NOMO-1 (cell line): ENCODE measurements at regions not wholly inside any gene's neighbourhood (a gene's known extent, or its start where the extent isn't known, plus 50 kb on each side); places are given as distances from the start of the nearest gene placed in this dataset.
A peak's percentile ranks its signal among the peaks of the same experiment; 100 is the strongest.

Experiments used
- DNase-seq, 2 experiments: peaks; one replicate each; lab custom pipeline; 2025; ENCODE audit not compliant: unreplicated experiment in 2 of 2; lab: John Stamatoyannopoulos, UW

DNA sequence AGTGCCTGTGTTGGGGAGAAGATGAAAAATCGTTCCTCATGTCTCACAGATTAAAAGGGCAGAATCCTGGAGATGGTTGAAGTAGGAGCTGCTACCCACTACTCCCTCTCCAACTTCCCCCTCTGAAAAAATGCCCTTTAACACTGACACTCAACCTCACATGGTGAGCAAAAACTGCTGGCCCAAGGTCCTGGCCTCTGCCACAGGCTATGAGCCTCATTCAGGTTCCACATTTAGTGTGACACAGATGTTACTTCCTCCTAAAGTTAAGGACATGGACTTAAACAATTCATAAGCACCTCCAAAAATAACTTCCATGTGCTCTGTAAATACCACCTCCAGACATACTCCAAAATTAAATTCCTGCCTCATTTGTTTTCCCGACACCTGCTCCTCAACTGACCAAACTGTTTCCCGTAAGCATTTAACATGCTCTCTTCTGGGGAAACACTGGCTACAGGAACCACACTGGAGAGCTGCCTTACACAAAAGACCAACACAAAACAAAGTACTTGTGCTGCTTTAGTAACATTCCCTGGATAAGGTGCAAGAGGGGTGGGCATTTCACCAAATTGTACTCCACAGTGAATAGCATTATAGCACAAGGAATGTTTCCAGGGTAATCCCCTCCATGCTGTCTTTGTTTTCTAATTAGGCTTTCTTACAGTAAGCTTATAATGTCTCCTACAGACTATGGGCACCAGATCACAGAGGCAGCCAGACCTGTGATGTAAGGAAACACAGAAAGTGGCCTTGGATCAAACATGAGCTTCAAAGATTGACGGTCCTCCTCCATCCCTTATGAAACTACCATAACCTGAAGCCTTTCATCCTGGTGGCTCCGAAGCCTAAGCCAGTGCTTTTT, 57.0 kb downstream of the PHLDA1 start:
- DNase-seq, result peak; percentile 64 to 65

DNA sequence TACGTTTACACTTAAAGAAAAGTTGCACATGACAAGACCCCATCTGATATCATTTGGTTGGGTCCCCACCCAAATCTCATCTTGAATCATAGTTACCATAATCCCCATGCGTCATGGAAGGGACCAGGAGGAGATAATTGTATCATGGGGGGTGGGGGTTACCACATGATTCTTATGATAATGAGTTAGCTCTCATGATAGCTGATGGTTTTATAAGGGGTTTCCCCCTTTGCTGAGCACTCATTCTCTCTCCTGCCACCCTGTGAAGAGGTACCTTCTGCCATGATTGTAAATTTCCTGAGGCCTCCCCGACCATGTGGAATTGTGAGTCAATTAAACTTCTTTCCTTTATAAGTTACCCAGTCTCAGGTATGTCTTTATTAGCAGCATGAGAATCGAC, 60.3 kb downstream of the PHLDA1 start:
- DNase-seq, result no peak

DNA sequence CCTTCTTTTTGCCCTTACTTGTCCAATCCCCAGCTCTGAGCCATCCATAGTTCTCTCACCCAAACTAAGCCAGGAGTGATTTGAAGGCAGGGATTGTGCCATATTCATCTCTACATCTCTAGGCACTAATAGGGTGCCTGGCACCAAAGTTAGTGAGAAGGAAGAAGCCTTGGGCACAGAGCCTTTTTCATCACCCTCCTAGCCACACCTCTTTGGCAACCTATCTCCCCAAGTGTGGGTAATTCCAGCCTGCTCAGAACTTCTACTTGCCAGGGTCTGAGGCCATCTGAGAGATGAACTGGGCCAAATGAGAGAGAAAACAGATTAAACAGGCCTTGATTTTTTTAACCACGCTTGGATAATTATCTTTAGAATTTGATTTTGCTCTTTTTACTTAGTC, 61.3 kb downstream of the PHLDA1 start:
- no peak for DNase-seq

DNA sequence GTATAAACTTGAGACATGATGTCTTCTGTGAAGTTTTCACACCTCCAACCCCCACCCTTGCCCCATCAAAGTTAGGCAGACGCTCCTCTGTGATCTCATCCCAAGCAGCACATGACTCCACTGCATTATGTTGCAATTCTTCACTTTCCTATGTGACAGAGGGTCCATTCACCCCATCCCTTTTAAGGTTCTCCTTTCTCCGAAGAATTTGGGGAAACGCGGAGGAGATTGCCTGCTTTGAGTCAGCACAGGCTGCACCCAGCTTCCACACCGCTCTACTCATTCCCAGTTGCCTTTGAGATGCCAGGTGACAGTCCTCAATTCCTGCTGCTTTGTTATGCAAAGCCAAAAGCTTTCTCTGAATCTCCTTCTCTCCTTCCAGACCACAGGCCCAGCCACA, 61.8 kb downstream of the PHLDA1 start:
- peak in 1 of 2 experiments; percentile 48 for DNase-seq

DNA sequence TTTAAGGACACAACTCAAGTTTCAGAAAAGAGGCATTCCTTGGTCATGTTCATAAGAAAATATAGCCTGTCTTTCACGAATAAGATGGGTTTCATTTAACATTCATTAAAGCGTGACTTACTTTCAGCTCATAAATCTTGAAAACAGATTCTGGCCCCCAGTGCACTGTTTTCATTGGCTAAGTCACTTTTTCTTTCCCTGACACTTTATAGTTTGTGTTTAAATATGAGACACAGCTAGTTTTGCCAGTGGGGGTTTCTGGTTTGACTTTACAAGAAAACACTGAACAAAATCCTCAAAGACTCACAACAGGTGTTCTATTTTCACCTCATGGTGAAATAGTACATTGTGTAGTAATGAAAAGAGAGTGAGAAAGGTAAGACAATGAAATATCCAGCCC, 65.9 kb downstream of the PHLDA1 start:
- no peak for DNase-seq

DNA sequence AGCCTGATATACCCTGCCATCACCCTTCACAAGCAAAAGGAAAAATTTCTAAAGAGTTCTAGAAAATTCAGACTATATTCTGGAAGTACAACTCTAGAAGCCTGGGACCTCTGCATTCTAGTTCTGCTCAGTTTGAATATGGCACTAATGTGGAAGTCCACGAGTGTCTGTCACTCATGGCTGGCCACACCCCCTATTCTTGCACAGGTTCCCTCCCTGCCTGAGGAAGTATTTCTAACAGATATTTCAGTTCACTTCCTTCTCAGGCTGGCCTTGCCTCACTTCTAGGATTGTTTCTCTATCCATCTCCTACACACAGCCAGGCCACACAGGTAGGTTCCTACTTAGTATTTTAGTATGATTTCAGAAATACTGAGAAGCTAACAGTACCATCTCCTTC, 67.4 kb downstream of the PHLDA1 start:
- peak; percentile 76 to 89 for DNase-seq

DNA sequence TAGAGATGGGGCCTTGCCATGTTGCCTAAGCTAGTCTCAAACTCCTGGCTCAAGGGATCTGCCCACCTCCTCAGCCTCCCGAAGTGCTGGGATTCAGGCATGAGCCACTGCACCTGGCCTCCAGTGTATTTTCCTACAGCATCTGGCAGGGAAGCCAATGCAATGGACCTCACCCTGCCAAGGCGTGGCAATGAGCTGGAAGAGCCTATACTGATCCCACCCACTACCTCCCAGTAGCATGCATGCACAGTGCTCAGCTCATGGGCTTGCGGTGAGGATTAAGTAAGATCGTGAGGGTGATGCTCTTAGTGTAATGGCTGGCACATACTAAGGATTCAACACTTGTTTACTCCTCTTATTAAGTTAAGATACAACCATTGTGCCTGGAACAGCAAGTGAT, 69.7 kb downstream of the PHLDA1 start:
- DNase-seq, result no peak

DNA sequence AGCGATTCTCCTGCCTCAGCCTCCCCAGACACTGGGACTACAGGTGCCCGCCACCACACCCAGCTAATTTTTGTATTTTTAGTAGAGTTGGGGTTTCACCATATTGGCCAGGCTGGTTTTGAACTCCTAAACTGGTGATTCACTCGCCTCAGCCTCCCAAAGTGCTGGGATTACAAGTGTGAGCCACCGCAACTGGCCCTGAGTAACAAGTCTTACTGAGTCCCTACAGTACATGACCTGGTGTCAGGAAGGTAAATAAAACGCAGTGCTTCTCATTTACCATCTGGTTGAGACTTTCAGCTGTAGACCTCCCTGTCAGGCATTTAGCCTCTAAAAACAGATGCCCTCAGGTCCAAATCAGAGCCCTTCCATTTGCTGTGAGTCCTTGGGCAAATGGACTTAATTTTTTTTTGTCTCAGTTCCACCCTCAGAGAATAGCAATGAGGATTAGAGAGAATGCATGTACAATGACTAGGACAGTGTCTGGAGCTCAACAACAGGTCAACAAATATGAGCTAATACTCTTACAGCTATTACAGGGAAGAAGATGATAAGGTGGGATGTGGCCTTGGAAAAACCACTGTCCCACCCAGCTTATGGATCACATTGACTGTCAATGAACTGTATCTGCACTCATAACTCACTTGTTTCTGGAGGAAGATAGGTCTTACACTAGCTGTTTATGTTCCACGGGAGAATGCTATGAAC, 70.5 kb downstream of the PHLDA1 start:
- no peak for DNase-seq

DNA sequence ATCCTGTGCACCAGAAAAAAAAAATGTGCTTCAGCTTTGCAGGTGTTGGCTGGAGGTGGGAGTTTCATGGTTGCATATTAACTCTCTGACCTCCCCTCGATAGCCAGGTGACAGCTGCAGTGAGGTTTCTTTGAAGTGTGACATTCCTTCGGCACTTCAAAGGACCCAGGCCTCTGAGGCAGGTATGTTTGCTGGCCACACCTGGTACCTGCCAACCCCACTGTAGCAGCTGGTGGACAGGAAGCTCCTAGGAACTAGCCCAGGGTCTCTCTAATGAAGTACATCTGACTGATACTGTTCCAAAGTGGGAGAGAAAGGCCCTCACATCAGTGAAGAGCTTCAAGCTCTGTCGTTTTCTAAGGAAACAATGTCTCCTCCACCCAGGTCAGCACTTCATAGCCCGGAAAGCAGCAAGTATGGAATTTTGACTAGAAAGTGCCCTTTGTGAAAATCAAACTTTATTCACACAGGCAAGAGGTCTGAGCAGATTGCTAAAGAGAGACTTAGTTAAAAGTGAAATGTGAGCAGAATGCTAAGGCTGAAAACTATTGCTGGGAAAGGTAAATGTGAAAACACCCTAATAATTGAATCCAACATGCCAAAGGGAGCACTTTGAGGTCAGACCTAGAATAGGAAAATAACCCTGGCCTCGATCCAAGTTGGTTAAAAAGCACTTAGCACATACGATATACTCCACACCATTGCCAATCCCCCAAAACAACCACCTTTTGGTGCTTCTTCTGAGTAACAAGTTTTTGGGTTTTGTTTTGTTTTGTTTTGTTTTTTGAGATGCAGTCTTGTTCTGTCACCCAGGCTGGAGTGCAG, 71.3 kb downstream of the PHLDA1 start:
- no peak for DNase-seq

DNA sequence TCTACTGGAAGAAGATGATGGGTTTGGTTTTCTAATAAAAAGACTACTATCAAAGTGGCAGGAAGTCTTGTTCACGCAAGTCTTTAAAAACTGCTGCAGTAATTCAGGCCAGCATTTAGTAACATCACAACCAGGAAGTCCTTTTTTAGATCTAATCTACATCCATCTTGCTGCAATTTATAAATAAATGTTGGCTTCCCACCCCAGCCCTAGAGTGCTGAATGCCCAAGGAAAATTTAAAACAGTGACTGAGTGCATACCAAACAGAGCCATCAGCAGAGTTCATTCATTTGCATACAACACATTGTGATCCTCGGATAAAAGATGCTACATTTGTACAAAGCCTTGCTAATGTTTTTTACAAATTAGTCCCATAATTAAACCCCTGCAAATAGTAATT, 72.1 kb downstream of the PHLDA1 start:
- peak in 1 of 2 experiments; percentile 5 for DNase-seq

DNA sequence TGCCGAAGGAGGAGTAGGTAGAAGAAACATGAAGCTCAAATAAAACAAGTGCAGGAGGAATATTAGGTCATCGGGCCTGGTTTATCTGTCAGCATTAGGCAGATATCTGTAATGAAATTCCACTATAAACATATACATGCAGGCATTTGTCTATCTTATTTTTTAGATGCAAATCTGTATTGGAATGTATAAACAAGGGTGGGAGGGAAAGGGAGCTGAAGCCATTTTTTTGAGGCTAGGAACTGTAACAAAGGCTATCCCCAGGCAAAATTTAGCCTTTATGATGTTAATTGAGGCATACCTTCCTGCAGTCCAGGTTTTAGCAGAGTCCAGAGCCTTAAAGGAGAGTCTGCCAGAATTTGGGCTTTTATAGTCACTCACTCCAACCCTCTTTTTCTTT, 72.5 kb downstream of the PHLDA1 start:
- DNase-seq, result no peak

DNA sequence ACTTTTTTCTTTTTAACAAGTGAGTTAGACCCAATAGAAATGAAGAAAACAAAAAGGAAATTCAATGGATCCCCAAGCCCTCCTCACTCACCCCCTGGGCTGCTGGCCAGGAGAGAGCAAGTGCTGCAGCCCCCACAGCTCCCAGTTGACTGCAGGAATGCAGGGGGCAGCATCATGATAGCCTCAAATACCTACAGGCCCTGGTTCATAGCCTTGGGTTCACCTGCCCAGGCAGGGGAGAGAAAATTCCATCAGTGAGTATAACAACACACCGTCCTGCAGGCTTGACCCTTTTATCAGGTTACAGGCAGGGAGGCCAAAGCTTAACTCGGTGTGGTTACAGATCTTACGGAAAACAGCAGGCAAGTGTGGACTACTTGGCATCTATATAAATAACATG, 76.3 kb downstream of the PHLDA1 start:
- DNase-seq, result no peak

DNA sequence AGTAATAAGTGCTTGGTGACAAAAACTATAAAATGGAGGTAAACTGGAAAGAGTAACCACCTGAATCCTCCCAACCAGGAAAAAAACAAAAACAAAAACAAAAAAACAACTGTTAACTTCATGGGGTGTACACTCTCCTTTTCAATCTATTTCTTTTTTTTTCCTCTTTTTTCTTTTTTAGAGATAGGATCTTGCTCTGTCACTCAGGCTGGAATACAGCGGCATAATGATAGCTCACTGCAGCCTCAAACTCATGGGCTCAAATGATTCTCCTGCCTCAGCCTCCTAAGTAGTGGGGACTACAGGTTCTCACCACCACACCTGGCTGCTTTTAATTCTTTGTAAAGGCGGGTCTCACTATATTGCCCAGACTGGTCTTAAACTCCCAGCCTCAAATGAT, 76.8 kb downstream of the PHLDA1 start:
- DNase-seq, result no peak

DNA sequence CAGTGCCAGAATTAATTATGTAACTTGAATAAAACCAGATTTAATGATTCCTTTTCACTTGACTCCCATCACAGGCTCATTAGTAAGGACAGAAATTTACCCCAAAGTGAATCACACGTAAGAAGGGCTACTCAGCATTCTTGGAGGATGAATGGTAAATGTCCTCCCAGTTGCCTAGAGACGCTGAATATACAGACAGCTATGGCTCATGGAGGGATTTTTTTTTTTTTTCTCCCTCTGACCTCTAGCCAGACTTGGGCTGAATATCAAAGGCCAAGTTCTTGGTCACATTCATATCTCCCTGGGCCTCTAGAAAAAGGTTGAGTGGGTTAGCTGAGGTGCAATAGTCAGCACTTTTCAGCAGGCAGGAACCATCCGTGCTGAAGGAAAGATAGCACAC, 77.5 kb downstream of the PHLDA1 start:
- DNase-seq, result no peak

DNA sequence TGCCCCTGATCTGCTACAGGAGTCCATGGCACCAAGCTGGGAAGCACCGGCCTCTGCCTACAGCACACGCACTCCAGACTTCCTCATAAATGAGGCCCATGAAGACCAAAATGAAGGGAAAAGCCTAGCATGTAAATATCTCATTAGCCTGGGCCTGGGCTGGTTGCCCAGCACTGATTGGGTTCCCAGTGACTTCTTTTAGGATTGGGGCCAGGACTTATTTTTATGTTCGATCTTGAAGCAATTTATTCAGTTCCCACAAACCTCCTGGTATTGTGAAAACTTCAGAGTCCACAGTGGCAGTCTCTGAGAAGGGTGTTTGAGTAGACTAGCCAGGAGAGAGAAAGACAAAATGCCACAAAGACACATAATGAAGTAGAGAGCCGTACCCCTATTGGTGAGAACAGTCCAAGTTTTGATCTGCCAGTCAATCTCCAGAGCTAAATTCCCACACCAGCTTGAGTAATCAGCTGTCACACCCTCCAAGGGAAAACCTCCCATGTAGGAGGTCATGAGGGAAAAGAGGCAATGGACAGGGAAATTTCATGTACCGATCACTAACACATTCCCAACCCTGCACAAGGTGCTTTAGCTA, 78.2 kb downstream of the PHLDA1 start:
- no peak for DNase-seq

DNA sequence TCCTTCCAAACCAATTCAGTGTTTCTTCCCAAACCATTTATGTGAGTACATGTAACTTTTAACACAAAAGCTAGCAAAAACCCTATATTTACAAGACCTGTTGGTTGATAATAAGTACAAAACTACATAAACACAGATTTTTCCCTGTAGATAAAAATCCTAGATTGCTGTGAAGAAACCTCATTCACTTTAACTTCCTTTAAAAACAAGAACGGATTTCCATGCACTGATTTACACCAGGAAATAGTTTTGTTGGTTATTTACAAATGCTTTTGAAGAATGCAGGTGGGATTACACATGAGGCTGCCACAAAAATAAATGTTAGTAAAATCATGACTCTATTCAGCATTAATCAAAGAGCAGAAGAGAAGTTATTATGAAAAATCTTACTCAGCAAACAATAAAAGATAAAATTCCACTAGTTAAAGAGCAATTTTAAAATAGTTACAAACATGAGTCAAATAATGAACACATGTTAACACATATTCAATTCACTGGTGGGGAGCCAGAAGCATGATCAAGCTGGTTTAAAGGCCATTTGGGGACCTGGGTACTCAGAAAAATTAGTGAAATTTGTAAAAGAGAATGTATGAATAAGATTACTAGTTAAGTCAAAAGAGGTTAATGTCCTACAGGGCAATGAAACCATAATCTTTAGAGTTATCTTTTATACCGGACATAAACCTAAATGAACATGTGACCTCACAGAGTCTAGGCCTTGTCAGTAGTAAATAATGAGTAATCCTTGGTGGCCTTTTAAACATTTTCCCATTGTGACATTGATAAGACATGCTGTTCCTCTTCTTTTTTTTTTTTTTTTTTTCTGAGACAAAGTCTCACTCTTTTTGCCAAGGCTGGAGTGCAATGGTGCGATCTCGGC, 79.9 kb downstream of the PHLDA1 start:
- DNase-seq, result no peak

DNA sequence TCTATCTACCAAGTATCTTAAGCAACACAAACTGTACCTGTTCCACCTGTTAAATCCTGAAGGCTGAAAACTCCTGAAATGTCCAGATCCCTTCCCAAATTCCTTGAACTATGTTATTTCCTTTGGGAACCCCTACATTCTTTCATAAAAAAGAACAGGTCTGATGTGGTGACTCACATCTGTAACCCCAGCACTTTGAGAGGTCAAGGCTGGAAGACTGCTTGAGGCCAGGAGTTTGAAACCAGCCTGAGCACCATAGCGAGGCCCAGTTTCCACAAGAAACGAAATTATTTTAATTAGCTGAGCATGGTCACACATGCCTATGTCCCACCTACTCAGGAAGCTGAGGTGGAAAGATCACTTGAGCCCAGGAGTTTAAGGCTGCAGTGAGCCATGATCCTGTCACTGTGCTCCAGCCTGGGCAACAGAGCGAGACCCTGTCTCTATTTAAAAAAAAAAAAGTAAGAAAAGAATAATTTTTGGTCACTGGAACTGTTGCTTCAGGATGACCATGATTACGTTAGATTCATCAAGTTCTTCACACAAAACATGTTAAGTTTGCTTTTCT, 84.3 kb downstream of the PHLDA1 start:
- DNase-seq, result no peak

DNA sequence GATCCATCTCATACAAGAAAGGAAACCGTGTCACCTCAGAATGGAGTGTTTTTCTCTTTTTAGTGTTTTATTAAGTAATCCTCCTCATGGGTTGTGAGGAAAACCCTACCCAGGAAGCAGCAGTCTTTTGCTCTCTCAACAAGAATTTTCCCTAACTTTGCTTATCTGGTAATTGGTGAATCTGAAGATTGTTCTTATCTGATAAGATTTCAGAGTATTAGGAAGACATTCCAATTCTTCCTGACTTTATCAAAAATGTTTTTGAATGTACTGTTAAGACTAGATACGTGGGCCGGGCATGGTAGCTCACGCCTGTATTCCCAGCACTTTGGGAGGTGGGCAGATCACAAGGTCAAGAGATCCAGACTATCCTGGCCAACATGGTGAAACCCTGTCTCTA, 86.0 kb downstream of the PHLDA1 start:
- no peak for DNase-seq

DNA sequence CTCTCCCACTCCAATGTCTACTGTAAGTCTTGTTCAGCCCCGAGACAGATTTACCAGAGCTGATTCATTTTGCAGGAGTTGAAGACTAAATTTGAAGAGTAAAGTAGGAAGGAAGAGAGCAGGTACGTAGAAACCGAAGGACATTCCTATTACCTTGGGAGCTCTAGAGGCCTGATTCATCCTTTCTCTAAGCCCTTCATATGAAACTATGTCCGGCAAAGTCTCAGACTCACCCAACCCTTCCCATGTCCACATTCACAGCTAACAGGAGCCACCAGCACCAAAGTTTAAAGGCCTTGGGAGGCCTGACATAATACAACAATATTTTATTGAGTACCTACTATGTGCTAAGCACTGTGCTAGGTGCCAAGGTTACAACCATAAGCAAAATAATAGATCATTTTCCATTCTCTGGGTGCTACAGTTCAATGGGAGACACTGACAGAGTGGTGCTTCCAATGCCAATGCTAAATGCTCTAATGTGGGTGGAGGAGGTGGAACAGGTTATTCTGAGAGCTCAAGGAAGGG, 86.6 kb downstream of the PHLDA1 start:
- DNase-seq, result no peak
